ENCODE measurements at regions not wholly inside any gene's neighbourhood (a gene's known extent, or its start where the extent isn't known, plus 50 kb on each side); places are given as distances from the start of the nearest gene placed in this dataset.

- no peak for TF ChIP-seq POLR2AphosphoS5 (IDR thresholded peaks at IDR 0.05)
- TF ChIP-seq, protein P1, sequence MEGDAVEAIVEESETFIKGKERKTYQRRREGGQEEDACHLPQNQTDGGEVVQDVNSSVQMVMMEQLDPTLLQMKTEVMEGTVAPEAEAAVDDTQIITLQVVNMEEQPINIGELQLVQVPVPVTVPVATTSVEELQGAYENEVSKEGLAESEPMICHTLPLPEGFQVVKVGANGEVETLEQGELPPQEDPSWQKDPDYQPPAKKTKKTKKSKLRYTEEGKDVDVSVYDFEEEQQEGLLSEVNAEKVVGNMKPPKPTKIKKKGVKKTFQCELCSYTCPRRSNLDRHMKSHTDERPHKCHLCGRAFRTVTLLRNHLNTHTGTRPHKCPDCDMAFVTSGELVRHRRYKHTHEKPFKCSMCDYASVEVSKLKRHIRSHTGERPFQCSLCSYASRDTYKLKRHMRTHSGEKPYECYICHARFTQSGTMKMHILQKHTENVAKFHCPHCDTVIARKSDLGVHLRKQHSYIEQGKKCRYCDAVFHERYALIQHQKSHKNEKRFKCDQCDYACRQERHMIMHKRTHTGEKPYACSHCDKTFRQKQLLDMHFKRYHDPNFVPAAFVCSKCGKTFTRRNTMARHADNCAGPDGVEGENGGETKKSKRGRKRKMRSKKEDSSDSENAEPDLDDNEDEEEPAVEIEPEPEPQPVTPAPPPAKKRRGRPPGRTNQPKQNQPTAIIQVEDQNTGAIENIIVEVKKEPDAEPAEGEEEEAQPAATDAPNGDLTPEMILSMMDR (IDR thresholded peaks at IDR 0.05), result no peak
- no peak for TF ChIP-seq POLR2A (IDR thresholded peaks at IDR 0.05)
These were observed 214.7 kb downstream of the RAD51AP2 start for GRCh38 chr2:17303521-17303920.

All from suprapubic skin (tissue), 4 donors.